ES-I3 (cell line): ENCODE measurements at regions not wholly inside any gene's neighbourhood (a gene's known extent, or its start where the extent isn't known, plus 50 kb on each side); places are given as distances from the start of the nearest gene placed in this dataset.

Experiments
- H3K36me3 ChIP-seq: 2 replicates; pipeline ENCODE4 v1.6.1; 2013; ENCODE audit warnings: mild to moderate bottlenecking, low read length, control low read depth, moderate library complexity; ENCODE audit not compliant: insufficient read depth
- H3K4me1 ChIP-seq: 2 replicates; pipeline ENCODE4 v1.6.1; 2013; ENCODE audit warnings: mild to moderate bottlenecking, control low read depth, low read length; ENCODE audit not compliant: insufficient read depth
- H3K9ac ChIP-seq: 2 replicates; pipeline ENCODE4 v1.6.1; 2013; ENCODE audit warnings: low read depth, mild to moderate bottlenecking, low read length, moderate library complexity
- H3K9me3 ChIP-seq: 2 replicates; pipeline ENCODE4 v1.6.1; 2013; ENCODE audit warnings: mild to moderate bottlenecking, low read length, moderate library complexity; ENCODE audit not compliant: control insufficient read depth, insufficient read depth

- Histone ChIP-seq H3K36me3 (no peaks in the 10 kb centered on the region), H3K9ac (no peak overlapping the region), H3K9me3 (no peaks in the 10 kb centered on the region), H3K4me1 (peaks cover 26% of the 10 kb centered on the region)
Observed at GRCh38 chr20:56808732-56809131, 179.6 kb downstream of the TFAP2C start.

DNA sequence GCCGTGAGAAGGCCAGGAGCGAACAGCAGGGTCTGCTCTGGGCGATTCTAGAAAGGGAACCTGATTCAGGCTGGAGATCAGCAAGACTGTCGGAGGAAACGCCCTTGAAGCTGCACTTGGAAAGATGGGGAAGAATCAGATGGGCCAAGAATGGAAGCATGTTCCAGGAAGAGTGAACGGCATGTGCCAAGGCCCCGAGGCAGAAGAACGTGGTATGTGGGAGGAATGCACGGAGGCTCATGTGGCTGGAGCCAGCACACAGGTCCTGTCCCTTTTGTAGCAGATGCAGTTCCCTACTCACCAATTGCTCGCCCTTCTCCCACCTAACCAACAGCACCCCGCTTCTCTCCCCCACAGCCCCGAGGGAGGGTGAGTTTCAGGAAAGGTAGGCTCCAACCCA, 180.6 kb downstream of the TFAP2C start:
- H3K4me1 ChIP-seq = peaks cover 26% of the 10 kb centered on the region
- H3K36me3 ChIP-seq = no peaks in the 10 kb centered on the region
- H3K9ac ChIP-seq = no peak overlapping the region
- H3K9me3 ChIP-seq = no peaks in the 10 kb centered on the region

DNA sequence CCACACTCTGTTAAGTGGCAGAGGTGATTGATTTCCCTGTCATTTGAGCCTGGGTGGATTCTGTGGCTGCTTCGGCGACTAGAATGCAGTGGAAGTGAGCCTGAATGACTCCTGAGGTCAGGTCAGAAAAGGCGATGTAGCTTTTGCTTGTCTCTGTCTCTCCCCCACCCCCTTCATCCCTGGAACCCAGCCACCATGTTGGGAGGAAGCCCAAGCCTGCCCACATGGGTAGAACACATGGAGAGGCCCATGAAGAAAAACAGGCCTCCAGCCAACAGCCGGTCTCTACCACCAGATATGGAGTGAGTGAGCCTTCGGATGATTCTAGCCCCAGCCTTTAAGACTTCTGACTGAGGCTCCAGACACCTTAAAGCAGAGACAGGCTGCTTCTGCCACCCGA, 181.0 kb downstream of the TFAP2C start:
- no peaks in the 10 kb centered on the region for H3K9me3 ChIP-seq
- peaks cover 21% of the 10 kb centered on the region for H3K4me1 ChIP-seq
- H3K9ac ChIP-seq = no peak overlapping the region
- no peaks in the 10 kb centered on the region for H3K36me3 ChIP-seq

GRCh38 chr20:56815796-56816195, 186.7 kb downstream of the TFAP2C start:
- Histone ChIP-seq H3K9ac (no peak overlapping the region), H3K4me1 (peaks cover 14% of the 10 kb centered on the region; the same call in 1 of the 2 replicates), H3K36me3 (no peaks in the 10 kb centered on the region), H3K9me3 (no peaks in the 10 kb centered on the region)

GRCh38 chr20:56816349-56816748, 187.2 kb downstream of the TFAP2C start:
- no peak overlapping the region for H3K9ac ChIP-seq
- H3K36me3 ChIP-seq = no peaks in the 10 kb centered on the region
- H3K4me1 ChIP-seq = peaks cover 14% of the 10 kb centered on the region; the same call in 1 of the 2 replicates
- no peaks in the 10 kb centered on the region for H3K9me3 ChIP-seq

- Histone ChIP-seq H3K9ac (no peak overlapping the region), H3K9me3 (no peaks in the 10 kb centered on the region), H3K4me1 (peaks cover 14% of the 10 kb centered on the region; the same call in 1 of the 2 replicates), H3K36me3 (no peaks in the 10 kb centered on the region)
Observed at GRCh38 chr20:56817780-56818675, 188.9 kb downstream of the TFAP2C start.

- H3K4me1 ChIP-seq = peaks cover 10% of the 10 kb centered on the region; the same call in 1 of the 2 replicates
- H3K9me3 ChIP-seq = no peaks in the 10 kb centered on the region
- no peak overlapping the region for H3K9ac ChIP-seq
- no peaks in the 10 kb centered on the region for H3K36me3 ChIP-seq
Observed at GRCh38 chr20:56820984-56821383, 191.9 kb downstream of the TFAP2C start.

- no peaks in the 10 kb centered on the region for H3K9me3 ChIP-seq
- peaks cover 33% of the 10 kb centered on the region for H3K4me1 ChIP-seq
- H3K36me3 ChIP-seq = no peaks in the 10 kb centered on the region
- no peak overlapping the region for H3K9ac ChIP-seq
Observed at GRCh38 chr20:56826306-56826704, 197.2 kb downstream of the TFAP2C start.

DNA sequence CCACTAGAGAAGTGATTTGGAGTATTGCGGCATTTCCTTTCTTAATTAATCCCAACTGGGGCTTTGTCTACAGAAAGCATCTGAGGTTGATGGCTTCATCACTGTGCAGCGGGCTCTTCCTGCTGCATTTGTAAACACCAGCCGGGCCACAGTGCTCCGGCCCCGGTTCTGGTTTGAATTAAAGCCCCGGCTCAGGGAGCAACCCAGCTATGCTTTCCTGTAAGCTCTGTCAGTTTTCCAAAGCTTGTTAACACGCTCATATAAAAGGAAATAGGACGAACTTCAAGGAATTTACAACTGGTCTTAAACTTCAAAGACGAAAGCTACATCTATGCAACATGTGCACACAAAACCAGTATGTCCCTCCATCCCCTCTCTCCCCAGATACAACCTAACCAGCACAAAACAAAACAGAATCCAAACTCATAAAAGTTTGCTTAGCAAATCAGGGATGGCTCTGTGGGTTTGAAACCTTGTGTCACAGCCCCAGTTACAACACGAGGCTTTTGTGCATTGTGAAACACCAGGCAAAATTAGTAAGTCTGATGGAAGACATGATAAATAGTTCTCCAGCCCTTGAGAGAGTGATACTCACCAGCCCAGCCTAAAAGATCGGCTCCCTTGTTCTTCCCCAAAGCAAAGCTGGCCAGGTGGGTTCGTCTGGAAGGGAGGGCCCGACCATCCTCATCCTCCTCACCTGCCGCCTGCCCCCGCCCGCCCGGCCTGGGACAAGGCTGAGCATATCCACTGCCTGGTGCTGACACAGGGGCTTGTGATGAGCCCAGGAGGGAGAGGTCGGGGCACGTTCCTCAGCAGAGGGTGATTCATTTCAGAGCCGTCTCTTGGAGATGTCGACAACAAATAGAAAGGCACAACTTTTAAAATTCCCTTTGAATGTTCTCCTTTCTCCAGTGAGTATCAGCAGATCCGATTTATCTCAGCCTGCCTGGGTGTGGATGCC, 197.9 kb downstream of the TFAP2C start:
- Histone ChIP-seq H3K9me3 (no peaks in the 10 kb centered on the region), H3K9ac (no peak overlapping the region), H3K36me3 (no peaks in the 10 kb centered on the region)

GRCh38 chr20:56827763-56828162, 198.7 kb downstream of the TFAP2C start:
- Histone ChIP-seq H3K9me3 (no peaks in the 10 kb centered on the region), H3K4me1 (peaks cover 39% of the 10 kb centered on the region), H3K36me3 (no peaks in the 10 kb centered on the region), H3K9ac (no peak overlapping the region)

More for the DNA sequence above, 197.9 kb downstream of the TFAP2C start:
- peaks cover 38% of the 10 kb centered on the region for H3K4me1 ChIP-seq

- no peak overlapping the region for H3K9ac ChIP-seq
- peaks cover 42% of the 10 kb centered on the region for H3K4me1 ChIP-seq
- H3K9me3 ChIP-seq = no peaks in the 10 kb centered on the region
- H3K36me3 ChIP-seq = no peaks in the 10 kb centered on the region
Observed at GRCh38 chr20:56828402-56828801, 199.3 kb downstream of the TFAP2C start.

- Histone ChIP-seq H3K9ac (peak overlapping the region; percentile 26; the same call in 1 of the 2 replicates), H3K36me3 (no peaks in the 10 kb centered on the region), H3K4me1 (peaks cover 42% of the 10 kb centered on the region), H3K9me3 (no peaks in the 10 kb centered on the region)
Observed at GRCh38 chr20:56829788-56830385, 200.8 kb downstream of the TFAP2C start.

GRCh38 chr20:56831795-56832194, 202.7 kb downstream of the TFAP2C start:
- H3K9me3 ChIP-seq = no peaks in the 10 kb centered on the region
- H3K9ac ChIP-seq = no peak overlapping the region
- peaks cover 35% of the 10 kb centered on the region for H3K4me1 ChIP-seq
- no peaks in the 10 kb centered on the region for H3K36me3 ChIP-seq

GRCh38 chr20:56833427-56833826, 204.3 kb downstream of the TFAP2C start:
- H3K36me3 ChIP-seq = no peaks in the 10 kb centered on the region

More at GRCh38 chr20:56833427-56833826, 204.3 kb downstream of the TFAP2C start:
- Histone ChIP-seq H3K4me1 (peaks cover 21% of the 10 kb centered on the region), H3K9me3 (no peaks in the 10 kb centered on the region), H3K9ac (no peak overlapping the region)
